Loucy (cell line): ENCODE measurements at regions not wholly inside any gene's neighbourhood (a gene's known extent, or its start where the extent isn't known, plus 50 kb on each side); places are given as distances from the start of the nearest gene placed in this dataset.

ENCODE experiments used
- H2AFZ ChIP-seq: fragments of 200-600 bp; sonication (generic); 2 replicates; pipeline ENCODE4 v1.6.0; 2016; ENCODE audit warnings: antibody characterized with exemption, mild to moderate bottlenecking, low read length, moderate library complexity
- H3F3A ChIP-seq: fragments of 200-600 bp; 2 replicates; pipeline ENCODE4 v1.6.0; 2016; ENCODE audit warnings: antibody characterized with exemption, low read depth, mild to moderate bottlenecking
- H3K27me3 ChIP-seq: fragments of 200-600 bp; sonication (generic); 2 replicates; pipeline ENCODE4 v1.6.1; 2014; ENCODE audit warnings: low read length, mild to moderate bottlenecking; ENCODE audit not compliant: insufficient read depth, poor library complexity, severe bottlenecking
- H3K36me3 ChIP-seq: fragments of 200-600 bp; sonication (generic); 2 replicates; pipeline ENCODE4 v1.6.1; 2016; ENCODE audit warnings: low read length; ENCODE audit not compliant: insufficient read depth
- H3K4me1 ChIP-seq: fragments of 200-600 bp; sonication (generic); 2 replicates; pipeline ENCODE4 v1.5.1; 2014; ENCODE audit warnings: low read length, mild to moderate bottlenecking; ENCODE audit not compliant: insufficient read depth, poor library complexity, severe bottlenecking
- H3K4me2 ChIP-seq: fragments of 200-600 bp; sonication (generic); 2 replicates; pipeline ENCODE4 v1.6.0; 2014; ENCODE audit warnings: antibody characterized with exemption, low read length, low read depth, mild to moderate bottlenecking; ENCODE audit not compliant: poor library complexity, severe bottlenecking
- H3K4me3 ChIP-seq: fragments of 200-600 bp; sonication (generic); 2 replicates; pipeline ENCODE4 v1.5.1; 2014; ENCODE audit warnings: low read length, mild to moderate bottlenecking, mixed read lengths; ENCODE audit not compliant: poor library complexity, severe bottlenecking
- H3K79me2 ChIP-seq: fragments of 200-600 bp; sonication (generic); 2 replicates; pipeline ENCODE4 v1.6.1; 2014; ENCODE audit warnings: low read length; ENCODE audit not compliant: insufficient read depth
- H3K9ac ChIP-seq: fragments of 200-600 bp; sonication (generic); 2 replicates; pipeline ENCODE4 v1.6.0; 2014; ENCODE audit warnings: mild to moderate bottlenecking, low read depth, low read length, moderate library complexity; ENCODE audit not compliant: poor library complexity, severe bottlenecking
- H3K9me2 ChIP-seq: fragments of 200-600 bp; sonication (generic); replicated peaks from 2 replicates; pipeline ENCODE4 v1.6.1; 2016; ENCODE audit warnings: low read depth, low read length, mixed read lengths
- H3K9me3 ChIP-seq: fragments of 200-600 bp; sonication (generic); 2 replicates; pipeline ENCODE4 v1.6.1; 2014; ENCODE audit warnings: mild to moderate bottlenecking, antibody characterized with exemption, low read length, low read depth; ENCODE audit not compliant: insufficient read depth
- H4K20me1 ChIP-seq: fragments of 200-600 bp; sonication (generic); 2 replicates; pipeline ENCODE4 v1.6.0; 2014; ENCODE audit warnings: antibody characterized with exemption, low read length, mild to moderate bottlenecking; ENCODE audit not compliant: insufficient read depth, poor library complexity, severe bottlenecking
- EZH2phosphoT487 ChIP-seq: fragments of 200-600 bp; IDR thresholded peaks from 2 replicates; pipeline ENCODE4 v1.6.1; 2018; ENCODE audit warnings: antibody characterized with exemption, mild to moderate bottlenecking, moderate library complexity, borderline replicate concordance
- TF ChIP-seq, protein P1 (sequence below): fragments of 200-600 bp; sonication (generic); conservative IDR thresholded peaks from 2 replicates; pipeline ENCODE4 v1.5.1; 2014; ENCODE audit warnings: mild to moderate bottlenecking, antibody characterized with exemption, low read length

DNA sequence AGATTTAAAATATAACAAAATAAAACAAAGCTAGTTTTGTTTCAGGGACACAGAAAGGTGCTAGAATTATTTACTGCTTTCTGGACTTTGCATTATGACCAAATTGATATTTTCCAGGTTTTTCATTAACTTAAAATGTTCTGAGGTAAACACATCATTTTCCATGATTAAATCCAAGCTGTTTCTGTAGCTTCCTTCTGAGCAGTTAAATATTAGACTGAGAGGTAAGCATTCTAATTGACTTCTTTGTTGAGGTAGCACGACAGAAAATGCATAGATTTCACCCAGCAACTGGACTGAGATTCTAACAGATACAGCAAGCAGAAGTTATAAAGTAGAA, 98.3 kb downstream of the BMP4 start:
- H4K20me1 ChIP-seq, result no peaks in the 10 kb centered on the region
- H3K9ac ChIP-seq, result no peak overlapping the region
- H2AFZ ChIP-seq, result no peak overlapping the region
- H3K36me3 ChIP-seq, result no peaks in the 10 kb centered on the region
- no peaks in the 10 kb centered on the region for H3K9me2 ChIP-seq
- no peaks in the 10 kb centered on the region for H3K79me2 ChIP-seq
- no peaks in the 10 kb centered on the region for H3F3A ChIP-seq
- H3K4me1 ChIP-seq, result no peaks in the 10 kb centered on the region
- H3K4me2 ChIP-seq, result no peak overlapping the region
- peaks cover 4% of the 10 kb centered on the region for H3K27me3 ChIP-seq
- no peak overlapping the region for H3K4me3 ChIP-seq
- H3K9me3 ChIP-seq, result no peaks in the 10 kb centered on the region
- TF ChIP-seq, protein P1, sequence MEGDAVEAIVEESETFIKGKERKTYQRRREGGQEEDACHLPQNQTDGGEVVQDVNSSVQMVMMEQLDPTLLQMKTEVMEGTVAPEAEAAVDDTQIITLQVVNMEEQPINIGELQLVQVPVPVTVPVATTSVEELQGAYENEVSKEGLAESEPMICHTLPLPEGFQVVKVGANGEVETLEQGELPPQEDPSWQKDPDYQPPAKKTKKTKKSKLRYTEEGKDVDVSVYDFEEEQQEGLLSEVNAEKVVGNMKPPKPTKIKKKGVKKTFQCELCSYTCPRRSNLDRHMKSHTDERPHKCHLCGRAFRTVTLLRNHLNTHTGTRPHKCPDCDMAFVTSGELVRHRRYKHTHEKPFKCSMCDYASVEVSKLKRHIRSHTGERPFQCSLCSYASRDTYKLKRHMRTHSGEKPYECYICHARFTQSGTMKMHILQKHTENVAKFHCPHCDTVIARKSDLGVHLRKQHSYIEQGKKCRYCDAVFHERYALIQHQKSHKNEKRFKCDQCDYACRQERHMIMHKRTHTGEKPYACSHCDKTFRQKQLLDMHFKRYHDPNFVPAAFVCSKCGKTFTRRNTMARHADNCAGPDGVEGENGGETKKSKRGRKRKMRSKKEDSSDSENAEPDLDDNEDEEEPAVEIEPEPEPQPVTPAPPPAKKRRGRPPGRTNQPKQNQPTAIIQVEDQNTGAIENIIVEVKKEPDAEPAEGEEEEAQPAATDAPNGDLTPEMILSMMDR, result no peak
- no peak for TF ChIP-seq EZH2phosphoT487

DNA sequence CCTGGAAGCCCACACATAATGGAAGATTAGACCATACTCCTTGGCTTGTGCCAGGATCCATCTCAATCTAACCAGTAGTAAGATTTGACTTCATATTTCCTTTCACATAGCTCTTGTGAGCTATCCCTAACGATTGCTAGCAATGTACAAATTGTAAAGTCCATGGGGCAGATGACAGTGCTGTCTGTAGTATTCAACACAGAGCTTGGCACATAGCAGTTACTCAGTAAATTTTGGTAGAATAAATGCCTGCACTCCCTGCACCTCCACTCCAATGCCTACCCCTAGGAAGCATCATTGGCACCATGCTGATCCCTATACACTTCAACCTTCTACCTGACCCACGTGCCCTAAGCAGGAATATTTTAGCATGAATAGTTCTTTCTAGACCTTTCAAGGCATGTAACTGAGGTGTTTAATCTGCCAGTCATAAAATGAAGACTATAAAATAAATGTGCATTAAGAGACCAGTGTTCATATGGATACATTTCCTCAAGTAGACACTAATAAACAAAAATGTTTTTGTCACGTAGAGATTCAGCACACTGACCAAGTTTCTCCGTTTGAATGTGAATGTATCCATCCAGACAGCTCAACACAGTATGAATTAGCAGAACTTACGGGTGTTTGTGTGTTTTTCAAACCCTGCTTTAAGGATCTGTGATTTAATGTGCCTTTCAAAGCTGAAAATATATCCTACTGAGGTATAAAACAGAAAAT, 98.8 kb downstream of the BMP4 start:
- Histone ChIP-seq H3K4me2 (no peak overlapping the region), H3F3A (no peaks in the 10 kb centered on the region), H4K20me1 (no peaks in the 10 kb centered on the region), H3K79me2 (no peaks in the 10 kb centered on the region), H3K4me1 (no peaks in the 10 kb centered on the region), H3K36me3 (no peaks in the 10 kb centered on the region), H2AFZ (no peak overlapping the region), H3K27me3 (peaks cover 4% of the 10 kb centered on the region), H3K9me2 (no peaks in the 10 kb centered on the region), H3K4me3 (no peak overlapping the region), H3K9ac (no peak overlapping the region), H3K9me3 (no peaks in the 10 kb centered on the region)
- TF ChIP-seq EZH2phosphoT487, result no peak
- TF ChIP-seq, protein P1, result no peak

DNA sequence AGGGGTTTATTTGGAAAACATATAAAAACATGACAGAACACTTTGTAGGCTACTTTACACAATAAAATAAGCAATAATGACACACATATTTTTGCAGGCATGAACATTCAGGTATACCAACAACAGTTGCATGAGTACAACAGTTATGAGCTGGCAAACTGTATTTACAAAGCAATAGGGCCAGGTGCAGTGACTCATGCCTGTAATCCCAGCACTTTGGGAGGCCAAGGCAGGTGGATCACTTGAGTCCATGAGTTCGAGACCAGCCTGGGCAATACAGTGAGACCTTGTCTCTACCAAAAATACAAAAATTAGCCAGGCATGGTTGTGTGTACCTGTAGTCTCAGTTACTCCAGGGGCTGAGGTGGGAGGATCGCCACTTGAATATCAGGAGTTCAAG, 101.1 kb downstream of the BMP4 start:
- H3K4me1 ChIP-seq, result no peaks in the 10 kb centered on the region

More for the DNA sequence above, 101.1 kb downstream of the BMP4 start:
- Histone ChIP-seq H3K4me2 (no peak overlapping the region), H2AFZ (no peak overlapping the region), H3K9ac (no peak overlapping the region), H3K4me3 (no peak overlapping the region), H3K36me3 (no peaks in the 10 kb centered on the region), H3K27me3 (no peaks in the 10 kb centered on the region), H3K9me2 (no peaks in the 10 kb centered on the region), H3K79me2 (no peaks in the 10 kb centered on the region), H3F3A (no peaks in the 10 kb centered on the region), H3K9me3 (no peaks in the 10 kb centered on the region), H4K20me1 (no peaks in the 10 kb centered on the region)
- TF ChIP-seq, protein P1, result no peak
- no peak for TF ChIP-seq EZH2phosphoT487
